OCI-LY1 (cell line): ENCODE measurements at regions not wholly inside any gene's neighbourhood (a gene's known extent, or its start where the extent isn't known, plus 50 kb on each side); places are given as distances from the start of the nearest gene placed in this dataset.
"Not testable (repeated sequence)": the region's sequence is repeated elsewhere in the genome, so short reads cannot be mapped to it uniquely, and the experiment has no call there.

Experiments used
- EZH2 ChIP-seq: fragments of 200-600 bp; sonication (generic), shearing (Covaris generic); IDR thresholded peaks from 2 replicates; pipeline ENCODE4 v1.8.0; 2017; ENCODE audit warnings: borderline replicate concordance, mixed run types, mild to moderate bottlenecking, antibody characterized with exemption, low read length, moderate library complexity, mixed read lengths
- TF ChIP-seq, protein P1 (sequence below): fragments of 200-600 bp; sonication (generic), shearing (Covaris generic); IDR thresholded peaks from 2 replicates; pipeline ENCODE4 v1.5.1; 2017; ENCODE audit warnings: mild to moderate bottlenecking, antibody characterized with exemption, low read length, moderate library complexity, mixed read lengths

DNA sequence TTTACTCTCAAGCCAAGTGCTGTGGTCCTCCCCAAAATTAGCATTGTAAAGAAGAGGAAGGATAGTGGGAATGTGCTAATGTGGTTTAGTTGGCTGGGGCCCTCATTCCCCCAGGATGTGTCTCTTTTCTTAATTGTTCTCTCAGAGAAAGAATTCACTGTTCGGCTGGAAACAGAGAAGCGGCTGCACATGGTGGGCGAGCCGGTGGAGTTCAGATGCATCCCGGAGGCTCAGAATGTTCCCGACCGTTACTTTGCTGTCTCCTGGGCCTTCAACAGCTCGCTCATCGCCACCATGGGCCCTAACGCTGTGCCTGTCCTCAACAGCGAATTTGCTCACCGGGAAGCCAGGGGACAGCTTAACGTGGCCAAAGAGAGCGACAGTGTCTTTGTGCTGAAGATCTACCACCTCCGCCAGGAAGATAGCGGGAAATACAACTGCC lies 3053.2 kb downstream of the RPIA start:
- TF ChIP-seq, protein P1, sequence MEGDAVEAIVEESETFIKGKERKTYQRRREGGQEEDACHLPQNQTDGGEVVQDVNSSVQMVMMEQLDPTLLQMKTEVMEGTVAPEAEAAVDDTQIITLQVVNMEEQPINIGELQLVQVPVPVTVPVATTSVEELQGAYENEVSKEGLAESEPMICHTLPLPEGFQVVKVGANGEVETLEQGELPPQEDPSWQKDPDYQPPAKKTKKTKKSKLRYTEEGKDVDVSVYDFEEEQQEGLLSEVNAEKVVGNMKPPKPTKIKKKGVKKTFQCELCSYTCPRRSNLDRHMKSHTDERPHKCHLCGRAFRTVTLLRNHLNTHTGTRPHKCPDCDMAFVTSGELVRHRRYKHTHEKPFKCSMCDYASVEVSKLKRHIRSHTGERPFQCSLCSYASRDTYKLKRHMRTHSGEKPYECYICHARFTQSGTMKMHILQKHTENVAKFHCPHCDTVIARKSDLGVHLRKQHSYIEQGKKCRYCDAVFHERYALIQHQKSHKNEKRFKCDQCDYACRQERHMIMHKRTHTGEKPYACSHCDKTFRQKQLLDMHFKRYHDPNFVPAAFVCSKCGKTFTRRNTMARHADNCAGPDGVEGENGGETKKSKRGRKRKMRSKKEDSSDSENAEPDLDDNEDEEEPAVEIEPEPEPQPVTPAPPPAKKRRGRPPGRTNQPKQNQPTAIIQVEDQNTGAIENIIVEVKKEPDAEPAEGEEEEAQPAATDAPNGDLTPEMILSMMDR = not testable (repeated sequence)
- not testable (repeated sequence) for TF ChIP-seq EZH2
